Activated naive CD4-positive, alpha-beta T cell treated with anti-CD3 and anti-CD28 coated beads, Interleukin-2, amount 50 U/mL, for 24 hours (primary cell): ENCODE measurements at regions not wholly inside any gene's neighbourhood (a gene's known extent, or its start where the extent isn't known, plus 50 kb on each side); places are given as distances from the start of the nearest gene placed in this dataset.
"Not testable (repeated sequence)": the region's sequence is repeated elsewhere in the genome, so short reads cannot be mapped to it uniquely, and the experiment has no call there.

Source experiments
- H3K27ac Mint-ChIP-seq: one replicate; pipeline ENCODE4 v1.8.0; 2021; ENCODE audit warnings: mild to moderate bottlenecking, mixed read lengths
- H3K27me3 Mint-ChIP-seq: one replicate; pipeline ENCODE4 v1.8.0; 2021; ENCODE audit warnings: mixed read lengths
- H3K36me3 Mint-ChIP-seq: one replicate; pipeline ENCODE4 v1.8.0; 2021; ENCODE audit warnings: mixed read lengths
- H3K4me1 Mint-ChIP-seq: one replicate; pipeline ENCODE4 v1.8.0; 2021; ENCODE audit warnings: mixed read lengths
- H3K4me3 Mint-ChIP-seq: one replicate; pipeline ENCODE4 v1.8.0; 2021; ENCODE audit warnings: mild to moderate bottlenecking, mixed read lengths
- H3K9me3 Mint-ChIP-seq: one replicate; pipeline ENCODE4 v1.8.0; 2021; ENCODE audit warnings: mixed read lengths

DNA sequence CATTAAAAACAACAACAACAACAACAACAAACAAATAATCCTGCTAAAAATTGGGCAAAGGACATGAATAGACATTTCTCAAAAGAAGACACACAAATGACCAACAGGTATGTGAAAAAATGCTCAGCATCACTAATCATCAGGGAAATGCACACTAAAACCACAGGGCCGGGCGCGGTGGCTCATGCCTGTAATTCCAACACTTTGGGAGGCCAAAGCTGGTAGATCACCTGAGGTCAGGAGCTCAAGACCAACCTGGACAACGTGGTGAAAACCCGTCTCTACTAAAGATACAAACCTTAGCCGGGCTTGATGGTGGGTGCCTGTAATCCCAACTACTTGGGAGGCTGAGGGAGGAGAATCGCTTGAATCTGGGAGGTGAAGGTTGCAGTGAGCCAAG is 103.6 kb downstream of the C11orf87 start:
- not testable (repeated sequence) for H3K27me3 Mint-ChIP-seq, H3K4me1 Mint-ChIP-seq, H3K9me3 Mint-ChIP-seq, H3K27ac Mint-ChIP-seq, H3K4me3 Mint-ChIP-seq, H3K36me3 Mint-ChIP-seq

GRCh38 chr11:109526061-109526460 is 104.1 kb downstream of the C11orf87 start:
- Mint-ChIP-seq H3K4me3 (no peak overlapping the region), H3K27me3 (no peaks in the 10 kb centered on the region), H3K36me3 (peaks cover 2% of the 10 kb centered on the region), H3K27ac (no peak overlapping the region), H3K4me1 (no peaks in the 10 kb centered on the region), H3K9me3 (peaks cover 5% of the 10 kb centered on the region)

DNA sequence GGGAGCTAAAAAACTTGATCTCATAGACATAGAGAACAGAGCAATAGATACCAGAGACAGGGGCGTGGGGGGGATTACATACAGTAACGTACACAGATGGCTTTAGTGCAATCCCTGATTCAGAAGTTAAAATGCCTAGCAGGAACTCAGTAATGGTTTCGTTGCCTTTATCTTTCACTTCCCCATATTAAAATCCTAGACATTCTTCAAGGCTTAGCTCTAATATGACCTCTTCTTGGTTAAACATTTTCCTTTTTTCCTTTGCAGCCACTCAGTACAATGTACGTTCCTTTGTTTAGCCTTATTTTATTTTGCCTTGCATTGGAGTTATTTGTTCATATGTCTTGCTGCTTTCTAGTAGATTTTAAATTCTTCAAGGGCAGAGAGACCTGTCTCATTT is 104.9 kb downstream of the C11orf87 start:
- H3K4me3 Mint-ChIP-seq = no peak overlapping the region
- no peaks in the 10 kb centered on the region for H3K27me3 Mint-ChIP-seq
- H3K9me3 Mint-ChIP-seq = peaks cover 5% of the 10 kb centered on the region
- no peak overlapping the region for H3K27ac Mint-ChIP-seq
- no peaks in the 10 kb centered on the region for H3K4me1 Mint-ChIP-seq
- peaks cover 2% of the 10 kb centered on the region for H3K36me3 Mint-ChIP-seq

DNA sequence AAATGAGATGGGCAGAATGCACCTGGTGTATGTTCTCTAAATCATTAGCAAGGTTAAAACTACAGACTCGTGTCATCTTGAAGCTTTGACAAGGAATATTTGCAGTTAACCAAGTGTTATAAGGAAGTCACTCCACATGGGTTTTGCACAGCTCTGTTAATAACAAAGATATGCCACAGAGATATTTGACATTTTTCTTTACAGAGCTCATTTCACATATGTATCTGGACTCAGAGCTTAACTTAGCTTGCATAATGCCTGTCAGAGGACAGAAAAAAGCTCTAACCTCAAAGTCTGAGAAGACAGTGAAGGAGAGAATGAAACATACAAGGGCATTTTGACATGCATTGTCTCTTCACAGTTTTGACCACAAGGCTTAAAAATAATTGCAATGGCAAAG is 105.5 kb downstream of the C11orf87 start:
- Mint-ChIP-seq H3K27ac (no peak overlapping the region), H3K9me3 (peaks cover 5% of the 10 kb centered on the region), H3K36me3 (peaks cover 2% of the 10 kb centered on the region), H3K4me3 (no peak overlapping the region), H3K4me1 (no peaks in the 10 kb centered on the region), H3K27me3 (no peaks in the 10 kb centered on the region)

GRCh38 chr11:109547356-109548027 is 125.5 kb downstream of the C11orf87 start:
- Mint-ChIP-seq H3K9me3 (no peaks in the 10 kb centered on the region), H3K36me3 (no peaks in the 10 kb centered on the region), H3K27ac (no peak overlapping the region), H3K4me1 (no peaks in the 10 kb centered on the region), H3K27me3 (no peaks in the 10 kb centered on the region), H3K4me3 (no peak overlapping the region)

DNA sequence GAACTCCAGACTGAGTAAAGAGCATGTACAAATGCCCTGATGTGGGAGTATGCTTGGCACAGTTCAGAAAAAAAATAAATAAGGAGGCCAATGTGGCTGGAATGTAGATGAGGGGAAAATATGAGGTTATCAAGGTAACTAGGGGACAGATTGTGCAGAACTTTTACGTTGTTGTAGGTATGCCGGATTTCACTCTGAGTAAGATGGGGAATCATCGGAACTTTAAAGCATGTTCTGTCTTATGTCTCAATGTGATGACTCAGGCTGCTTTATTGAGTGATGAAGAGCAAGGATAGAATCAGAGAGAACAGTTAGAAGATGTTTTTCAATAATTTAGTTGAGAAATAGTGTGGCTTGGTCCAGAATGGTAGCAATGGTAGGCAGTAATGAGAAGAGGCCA is 130.4 kb downstream of the C11orf87 start:
- no peak overlapping the region for H3K4me3 Mint-ChIP-seq
- H3K36me3 Mint-ChIP-seq = no peaks in the 10 kb centered on the region
- H3K9me3 Mint-ChIP-seq = no peaks in the 10 kb centered on the region
- H3K27me3 Mint-ChIP-seq = no peaks in the 10 kb centered on the region
- H3K4me1 Mint-ChIP-seq = no peaks in the 10 kb centered on the region
- H3K27ac Mint-ChIP-seq = no peak overlapping the region

- no peaks in the 10 kb centered on the region for H3K27me3 Mint-ChIP-seq
- H3K36me3 Mint-ChIP-seq = no peaks in the 10 kb centered on the region
- H3K27ac Mint-ChIP-seq = no peak overlapping the region
- no peak overlapping the region for H3K4me3 Mint-ChIP-seq
- H3K9me3 Mint-ChIP-seq = peaks cover 3% of the 10 kb centered on the region
- no peaks in the 10 kb centered on the region for H3K4me1 Mint-ChIP-seq
Observed at GRCh38 chr11:109553284-109553683, 131.3 kb downstream of the C11orf87 start.

DNA sequence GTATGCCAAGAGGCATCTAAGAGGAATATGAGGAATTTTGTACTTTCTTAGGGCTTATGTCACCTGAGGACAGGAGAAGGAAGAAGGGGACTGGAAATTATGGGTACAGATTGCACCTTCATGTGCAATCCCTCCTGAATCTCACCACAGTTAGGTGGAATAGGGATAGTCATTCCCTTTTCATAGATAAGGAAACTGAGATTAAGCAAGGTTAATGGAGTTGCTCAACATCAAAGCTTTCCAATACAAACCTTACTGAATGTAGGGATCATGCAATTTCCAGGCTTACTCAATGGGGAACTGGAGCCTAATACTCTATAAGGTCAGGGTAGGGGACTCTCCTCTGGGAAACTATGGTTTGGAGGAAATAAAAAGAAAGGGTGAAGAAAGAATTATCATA is 133.0 kb downstream of the C11orf87 start:
- Mint-ChIP-seq H3K27me3 (no peaks in the 10 kb centered on the region), H3K27ac (no peak overlapping the region), H3K4me1 (no peaks in the 10 kb centered on the region), H3K36me3 (no peaks in the 10 kb centered on the region), H3K4me3 (no peak overlapping the region), H3K9me3 (peaks cover 8% of the 10 kb centered on the region)

DNA sequence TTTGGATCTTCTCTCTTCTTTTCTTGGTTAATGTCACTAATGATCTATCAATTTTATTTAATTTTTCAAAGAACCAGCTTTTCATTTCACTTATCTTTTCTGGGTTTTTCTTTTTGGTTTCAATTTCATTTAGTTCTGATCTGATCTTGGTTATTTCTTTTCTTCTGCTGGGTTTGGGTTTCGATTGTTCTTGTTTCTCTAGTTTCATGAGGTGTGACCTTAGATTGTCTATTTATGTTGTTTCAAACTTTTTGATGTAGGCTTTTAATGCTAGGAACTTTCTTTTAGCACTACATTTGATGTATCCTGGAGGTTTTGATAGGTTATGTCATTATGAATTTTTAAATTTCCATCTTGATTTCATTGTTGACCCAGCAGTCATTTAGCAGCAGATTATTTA is 142.3 kb downstream of the C11orf87 start:
- peaks cover 2% of the 10 kb centered on the region for H3K27me3 Mint-ChIP-seq
- H3K9me3 Mint-ChIP-seq = no peaks in the 10 kb centered on the region
- H3K36me3 Mint-ChIP-seq = no peaks in the 10 kb centered on the region
- no peak overlapping the region for H3K27ac Mint-ChIP-seq
- no peak overlapping the region for H3K4me3 Mint-ChIP-seq
- no peaks in the 10 kb centered on the region for H3K4me1 Mint-ChIP-seq

DNA sequence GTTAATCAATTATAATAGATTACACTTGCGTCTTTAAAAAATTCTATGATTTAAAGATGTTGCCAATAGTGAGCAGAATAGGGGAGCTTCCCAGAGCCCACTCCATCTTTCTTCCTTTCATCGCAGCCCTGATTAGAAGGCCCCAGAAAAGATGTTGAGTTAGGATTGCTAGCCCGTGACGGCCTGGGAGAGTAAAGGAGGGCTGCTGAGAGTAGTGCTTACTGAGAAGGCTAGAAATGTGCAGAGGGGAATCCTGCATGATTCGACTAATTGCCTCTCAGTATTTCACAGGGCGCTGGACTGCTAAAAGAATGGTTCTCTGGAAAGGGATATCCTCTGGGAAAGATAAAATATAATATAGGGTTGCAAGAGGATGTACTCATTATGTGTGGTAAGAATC is 160.5 kb downstream of the C11orf87 start:
- H3K4me1 Mint-ChIP-seq = no peaks in the 10 kb centered on the region
- peaks cover under 1% of the 10 kb centered on the region for H3K9me3 Mint-ChIP-seq
- no peak overlapping the region for H3K4me3 Mint-ChIP-seq
- no peaks in the 10 kb centered on the region for H3K27me3 Mint-ChIP-seq
- no peaks in the 10 kb centered on the region for H3K36me3 Mint-ChIP-seq
- H3K27ac Mint-ChIP-seq = no peak overlapping the region

DNA sequence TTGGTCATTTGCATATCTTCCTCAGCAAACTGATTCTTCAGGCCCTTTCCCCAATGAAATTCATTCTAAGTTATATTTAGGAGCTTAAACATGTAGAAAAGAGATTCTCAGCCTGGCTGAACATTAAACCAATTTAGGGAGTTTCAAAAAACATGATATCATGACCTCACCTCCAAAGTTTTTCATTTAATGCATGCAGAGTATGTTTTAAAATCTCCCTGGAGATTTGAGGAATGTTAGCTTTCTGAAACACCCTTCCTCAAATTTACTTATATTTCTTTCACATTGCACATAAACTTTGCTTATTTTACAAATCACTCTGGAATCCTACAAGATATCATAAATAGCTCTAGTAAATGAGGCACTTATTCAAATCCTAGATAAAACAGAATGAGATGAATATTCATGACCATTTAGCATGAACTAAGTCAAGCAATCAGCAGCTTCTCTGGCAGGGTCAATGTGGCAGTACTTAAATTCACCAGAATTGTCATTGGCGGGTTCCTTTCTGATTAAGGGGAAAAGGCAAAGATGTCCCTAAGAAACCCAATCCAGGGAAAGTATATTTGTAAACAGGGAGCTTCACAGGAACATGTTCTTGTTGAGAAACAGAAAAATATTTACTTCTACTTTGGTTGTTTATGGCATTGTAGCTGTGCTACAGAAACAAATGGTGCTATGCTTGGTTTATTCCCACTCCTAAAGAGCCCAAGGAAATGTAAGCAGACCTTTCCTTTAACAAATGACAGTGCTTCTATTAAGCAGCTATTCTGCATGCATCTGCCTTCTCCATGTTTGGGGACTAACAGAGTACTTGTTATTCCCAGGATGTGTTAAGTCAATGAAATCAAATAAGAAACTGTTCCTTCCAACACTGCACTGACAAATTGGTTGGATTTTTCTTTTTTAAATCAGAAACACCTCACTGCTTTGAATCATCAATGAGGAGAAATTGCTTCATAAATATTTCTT is 162.3 kb downstream of the C11orf87 start:
- no peaks in the 10 kb centered on the region for H3K4me1 Mint-ChIP-seq
- no peaks in the 10 kb centered on the region for H3K36me3 Mint-ChIP-seq
- no peak overlapping the region for H3K4me3 Mint-ChIP-seq
- H3K27ac Mint-ChIP-seq = no peak overlapping the region
- no peaks in the 10 kb centered on the region for H3K9me3 Mint-ChIP-seq
- H3K27me3 Mint-ChIP-seq = no peaks in the 10 kb centered on the region

DNA sequence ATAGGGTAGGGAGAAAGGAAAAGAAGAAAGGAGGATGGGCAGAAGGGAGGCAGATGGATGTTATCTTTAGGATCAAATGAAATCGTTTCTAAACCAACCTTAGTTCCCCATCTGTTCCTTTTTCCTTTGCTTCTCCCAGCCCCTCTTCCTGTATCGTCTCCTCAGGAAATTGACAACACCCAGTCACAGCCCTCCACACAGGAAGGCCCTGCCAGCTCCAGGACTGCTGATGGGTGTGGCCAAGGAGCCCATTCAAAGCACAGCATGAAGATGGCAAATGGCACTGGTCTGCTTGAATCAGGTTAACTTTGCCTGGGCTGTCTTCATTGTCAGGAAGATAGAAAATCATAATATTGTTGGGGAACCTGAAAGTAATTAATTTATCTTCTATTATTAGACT is 164.8 kb downstream of the C11orf87 start:
- no peaks in the 10 kb centered on the region for H3K36me3 Mint-ChIP-seq
- no peaks in the 10 kb centered on the region for H3K27me3 Mint-ChIP-seq
- H3K27ac Mint-ChIP-seq = no peak overlapping the region
- H3K4me1 Mint-ChIP-seq = no peaks in the 10 kb centered on the region
- H3K4me3 Mint-ChIP-seq = no peak overlapping the region
- H3K9me3 Mint-ChIP-seq = no peaks in the 10 kb centered on the region

DNA sequence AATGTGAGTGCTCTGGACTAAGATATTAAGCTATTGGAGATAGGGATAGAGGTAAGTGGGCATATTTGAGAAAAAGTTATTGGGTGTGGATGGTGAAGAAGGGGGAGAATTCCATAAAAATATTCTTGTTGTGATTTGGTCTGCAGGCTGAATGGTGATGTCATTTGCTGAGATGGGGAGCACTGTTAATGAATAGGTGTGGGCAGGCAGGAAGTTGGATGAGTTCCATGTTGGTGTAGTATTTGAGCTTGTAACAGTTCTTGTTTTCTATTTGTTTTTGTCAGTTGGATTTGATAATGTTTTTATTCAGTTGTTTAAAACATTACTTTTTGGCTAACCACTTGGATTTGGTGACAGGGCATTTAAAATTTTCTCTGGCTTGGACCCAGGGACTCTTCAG is 168.8 kb downstream of the C11orf87 start:
- Mint-ChIP-seq H3K27ac (no peak overlapping the region), H3K9me3 (no peaks in the 10 kb centered on the region), H3K4me1 (no peaks in the 10 kb centered on the region), H3K27me3 (no peaks in the 10 kb centered on the region), H3K4me3 (no peak overlapping the region), H3K36me3 (no peaks in the 10 kb centered on the region)

DNA sequence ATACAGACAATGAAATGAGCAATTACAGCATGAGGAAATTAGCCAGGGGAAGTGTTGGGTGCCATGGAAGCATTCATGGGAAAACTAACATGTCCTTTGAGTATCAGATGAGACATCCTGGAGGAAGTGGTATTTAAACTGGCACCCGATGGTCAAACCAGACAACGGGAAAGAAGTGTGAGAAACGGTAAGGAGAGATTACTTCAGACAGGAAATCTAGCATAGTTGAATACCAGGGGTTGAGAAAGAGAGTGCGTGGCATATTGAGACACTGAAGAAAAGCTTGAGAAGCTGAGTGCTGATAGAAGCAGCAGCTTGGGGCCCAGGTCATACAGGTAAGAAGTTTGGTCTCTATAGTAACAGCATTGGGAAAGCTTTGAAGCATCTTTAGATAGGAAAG is 175.3 kb downstream of the C11orf87 start:
- no peaks in the 10 kb centered on the region for H3K4me1 Mint-ChIP-seq
- no peaks in the 10 kb centered on the region for H3K36me3 Mint-ChIP-seq
- H3K9me3 Mint-ChIP-seq = no peaks in the 10 kb centered on the region
- no peaks in the 10 kb centered on the region for H3K27me3 Mint-ChIP-seq
- H3K27ac Mint-ChIP-seq = no peak overlapping the region
- no peak overlapping the region for H3K4me3 Mint-ChIP-seq

DNA sequence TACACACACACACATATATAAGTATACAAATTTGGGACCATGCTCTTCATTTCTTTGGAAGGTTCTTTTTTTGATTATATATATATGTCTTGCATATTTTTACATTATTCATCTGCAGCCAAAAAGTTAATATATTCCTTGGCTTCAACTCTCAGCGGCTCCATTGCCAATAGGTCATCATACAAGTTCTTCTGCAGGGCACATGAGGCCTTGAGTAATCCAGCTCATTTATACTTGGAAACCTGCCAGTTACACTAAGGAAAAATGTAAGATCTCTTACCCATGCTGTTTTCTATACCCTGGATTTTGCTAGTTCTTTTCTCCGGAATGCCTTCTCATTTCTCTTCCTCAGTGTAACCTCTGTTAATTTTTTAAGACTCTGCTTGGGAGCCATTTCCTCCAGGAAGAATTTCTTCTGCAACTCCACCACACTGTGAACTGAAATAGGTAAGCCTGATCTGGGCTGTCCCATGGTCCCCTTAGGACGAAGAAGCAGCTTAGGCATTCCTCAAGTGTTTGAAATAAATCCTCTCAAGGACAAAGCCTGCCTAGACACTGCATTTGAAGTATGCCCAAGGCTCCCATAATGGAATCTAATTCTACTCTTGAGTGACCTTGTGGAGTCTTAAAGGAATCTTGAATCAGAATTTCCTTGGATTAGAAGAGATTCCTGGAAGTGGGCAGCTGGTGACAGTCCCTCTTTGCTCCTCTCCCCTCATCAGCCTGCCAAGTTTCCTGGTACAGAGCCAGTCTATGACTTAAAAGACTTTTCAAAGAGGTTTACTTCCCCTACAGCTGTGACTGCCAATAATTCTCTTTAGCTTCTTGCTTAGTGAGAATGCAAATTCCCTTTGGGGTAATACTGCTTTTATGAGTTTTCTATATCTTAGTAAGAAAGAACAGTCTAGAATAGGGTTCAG is 182.8 kb downstream of the C11orf87 start:
- Mint-ChIP-seq H3K27me3 (no peaks in the 10 kb centered on the region), H3K27ac (no peak overlapping the region), H3K9me3 (no peaks in the 10 kb centered on the region), H3K36me3 (no peaks in the 10 kb centered on the region), H3K4me3 (no peak overlapping the region), H3K4me1 (no peaks in the 10 kb centered on the region)
